Breast epithelium (tissue), 3 donors: ENCODE measurements at regions not wholly inside any gene's neighbourhood (a gene's known extent, or its start where the extent isn't known, plus 50 kb on each side); places are given as distances from the start of the nearest gene placed in this dataset.

ENCODE experiments used
- CTCF ChIP-seq, 3 donors: fragments of 450-650 bp; IDR thresholded peaks; one replicate each; pipeline ENCODE4 v1.5.1; 2016 to 2017; ENCODE audit warnings: antibody characterized with exemption in 3 of 3, mild to moderate bottlenecking in 3 of 3, moderate library complexity in 3 of 3
- POLR2A ChIP-seq: fragments of 450-650 bp; IDR thresholded peaks from one replicate; pipeline ENCODE4 v1.6.1; 2016; ENCODE audit warnings: antibody characterized with exemption, mild to moderate bottlenecking, moderate library complexity

GRCh38 chr20:22776369-22776768, 192.0 kb upstream of the FOXA2 start:
- TF ChIP-seq CTCF (IDR thresholded peaks at IDR 0.05) (no peak), POLR2A (no peak)
